ENCODE measurements at regions not wholly inside any gene's neighbourhood (a gene's known extent, or its start where the extent isn't known, plus 50 kb on each side); places are given as distances from the start of the nearest gene placed in this dataset.

GRCh38 chr2:109702250-109702985 lies 88.3 kb downstream of the SOWAHC start:
- Histone ChIP-seq H3K27ac (peak overlapping the region; percentile 44), H3K36me3 (no peaks in the 10 kb centered on the region), H3K9me3 (no peaks in the 10 kb centered on the region), H3K4me3 (no peak overlapping the region), H3K4me1 (peaks cover 17% of the 10 kb centered on the region), H3K27me3 (no peaks in the 10 kb centered on the region)
- TF ChIP-seq POLR2A (IDR thresholded peaks at IDR 0.05) (no peak), CTCF (IDR thresholded peaks at IDR 0.05) (no peak), POLR2AphosphoS5 (IDR thresholded peaks at IDR 0.05; ENCODE audit: insufficient read depth in 1 of 2, low read depth in 1 of 2) (peak in 1 of 2 donors; percentile 28)
- intact Hi-C loops (cut with DNase I), result loop anchor here (5.0 kb wide), 1 partner anchor 1315 kb away; no protein-coding TSS in a partner anchor
- no peak for DNase-seq (ENCODE audit: extremely low spot score in 2 of 2)

DNA sequence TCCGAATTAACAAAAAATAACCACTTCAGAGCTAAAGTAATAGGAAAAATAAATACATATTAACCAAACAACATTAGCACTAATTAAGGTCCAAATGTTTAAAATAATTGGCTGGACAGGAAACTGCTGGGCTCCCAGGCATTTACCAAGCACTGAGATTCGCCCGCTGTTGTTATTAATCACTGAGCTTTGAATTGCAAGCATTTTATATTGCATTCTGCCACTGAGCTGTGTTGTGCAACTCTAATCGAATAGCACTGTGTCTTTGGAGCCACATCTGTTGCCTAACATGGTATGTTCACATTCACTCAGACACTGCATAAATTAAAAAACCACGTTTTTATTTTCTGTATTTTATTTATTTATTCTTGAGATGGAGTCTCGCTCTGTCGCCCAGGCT lies 88.9 kb downstream of the SOWAHC start:
- H3K36me3 ChIP-seq, result no peaks in the 10 kb centered on the region
- H3K27me3 ChIP-seq, result no peaks in the 10 kb centered on the region
- intact Hi-C loops (cut with DNase I), result loop anchor here (5.0 kb wide), 1 partner anchor 1316 kb away; no protein-coding TSS in a partner anchor
- peaks cover 17% of the 10 kb centered on the region for H3K4me1 ChIP-seq
- H3K4me3 ChIP-seq, result no peak overlapping the region
- no peak overlapping the region for H3K27ac ChIP-seq
- TF ChIP-seq POLR2AphosphoS5 (IDR thresholded peaks at IDR 0.05; ENCODE audit: insufficient read depth in 1 of 2, low read depth in 1 of 2) (no peak), CTCF (IDR thresholded peaks at IDR 0.05) (no peak), POLR2A (IDR thresholded peaks at IDR 0.05) (no peak)
- DNase-seq (ENCODE audit: extremely low spot score in 2 of 2), result no peak
- H3K9me3 ChIP-seq, result no peaks in the 10 kb centered on the region

- Histone ChIP-seq H3K4me3 (no peak overlapping the region), H3K27me3 (no peaks in the 10 kb centered on the region), H3K36me3 (no peaks in the 10 kb centered on the region), H3K9me3 (no peaks in the 10 kb centered on the region), H3K27ac (no peak overlapping the region), H3K4me1 (peaks cover 17% of the 10 kb centered on the region)
- TF ChIP-seq POLR2AphosphoS5 (IDR thresholded peaks at IDR 0.05; ENCODE audit: insufficient read depth in 1 of 2, low read depth in 1 of 2) (no peak), POLR2A (IDR thresholded peaks at IDR 0.05) (no peak), CTCF (IDR thresholded peaks at IDR 0.05) (no peak)
- intact Hi-C loops (cut with DNase I), result loop anchor here (5.0 kb wide), 1 partner anchor 1316 kb away; no protein-coding TSS in a partner anchor
- no peak for DNase-seq (ENCODE audit: extremely low spot score in 2 of 2)
Measured at GRCh38 chr2:109703798-109704197, 89.6 kb downstream of the SOWAHC start.

- H3K4me1 ChIP-seq, result peaks cover 7% of the 10 kb centered on the region
- no peaks in the 10 kb centered on the region for H3K27me3 ChIP-seq
- H3K36me3 ChIP-seq, result no peaks in the 10 kb centered on the region
- DNase-seq (ENCODE audit: extremely low spot score in 2 of 2), result no peak
- no peaks in the 10 kb centered on the region for H3K9me3 ChIP-seq
- intact Hi-C loops (cut with DNase I), result no loop called here
- TF ChIP-seq CTCF (IDR thresholded peaks at IDR 0.05) (no peak), POLR2AphosphoS5 (IDR thresholded peaks at IDR 0.05; ENCODE audit: insufficient read depth in 1 of 2, low read depth in 1 of 2) (no peak), POLR2A (IDR thresholded peaks at IDR 0.05) (no peak)
- H3K27ac ChIP-seq, result no peak overlapping the region
- H3K4me3 ChIP-seq, result no peak overlapping the region
Measured at GRCh38 chr2:109707281-109708147, 86.6 kb upstream of the RGPD5 start.

All from vagina (tissue), 2 donors.